ENCODE measurements at regions not wholly inside any gene's neighbourhood (a gene's known extent, or its start where the extent isn't known, plus 50 kb on each side); places are given as distances from the start of the nearest gene placed in this dataset.
"Not testable (repeated sequence)": the region's sequence is repeated elsewhere in the genome, so short reads cannot be mapped to it uniquely, and the experiment has no call there.

DNA sequence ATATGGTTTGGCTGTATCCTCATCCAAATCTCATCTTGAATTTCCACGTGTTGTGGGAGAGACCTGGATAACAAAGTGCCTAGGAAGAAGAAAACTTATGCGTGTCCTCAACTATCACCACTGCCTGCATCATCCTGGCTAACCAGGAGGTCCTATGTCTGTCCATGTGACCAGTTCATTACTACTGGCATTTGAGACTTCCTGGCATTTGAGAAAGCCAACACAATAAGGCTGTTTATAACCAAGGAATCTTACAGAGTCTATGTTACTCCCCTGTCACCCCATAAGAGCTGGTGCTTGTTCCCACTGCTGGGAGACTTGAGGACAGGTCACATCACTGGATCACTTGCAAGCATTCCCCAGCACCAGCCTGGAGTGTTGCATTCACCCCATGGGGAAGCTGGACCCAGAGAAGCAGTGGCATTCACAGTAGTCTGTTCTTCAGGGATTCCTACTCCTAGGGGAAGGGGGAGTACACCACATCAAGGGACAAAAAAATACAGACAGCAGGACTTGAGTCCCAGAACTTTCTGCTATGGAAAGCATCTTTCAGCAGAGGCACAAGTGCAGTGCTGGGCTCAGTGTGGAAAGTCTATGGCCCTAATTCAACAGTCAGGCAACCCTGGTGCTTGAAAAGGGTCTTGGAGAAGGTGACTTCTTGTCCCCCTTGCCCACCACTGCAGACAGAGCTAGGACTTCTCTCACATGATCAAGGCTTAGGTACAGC is 717.1 kb downstream of the SEMA5A start:
- DNase-seq, result no peak

DNA sequence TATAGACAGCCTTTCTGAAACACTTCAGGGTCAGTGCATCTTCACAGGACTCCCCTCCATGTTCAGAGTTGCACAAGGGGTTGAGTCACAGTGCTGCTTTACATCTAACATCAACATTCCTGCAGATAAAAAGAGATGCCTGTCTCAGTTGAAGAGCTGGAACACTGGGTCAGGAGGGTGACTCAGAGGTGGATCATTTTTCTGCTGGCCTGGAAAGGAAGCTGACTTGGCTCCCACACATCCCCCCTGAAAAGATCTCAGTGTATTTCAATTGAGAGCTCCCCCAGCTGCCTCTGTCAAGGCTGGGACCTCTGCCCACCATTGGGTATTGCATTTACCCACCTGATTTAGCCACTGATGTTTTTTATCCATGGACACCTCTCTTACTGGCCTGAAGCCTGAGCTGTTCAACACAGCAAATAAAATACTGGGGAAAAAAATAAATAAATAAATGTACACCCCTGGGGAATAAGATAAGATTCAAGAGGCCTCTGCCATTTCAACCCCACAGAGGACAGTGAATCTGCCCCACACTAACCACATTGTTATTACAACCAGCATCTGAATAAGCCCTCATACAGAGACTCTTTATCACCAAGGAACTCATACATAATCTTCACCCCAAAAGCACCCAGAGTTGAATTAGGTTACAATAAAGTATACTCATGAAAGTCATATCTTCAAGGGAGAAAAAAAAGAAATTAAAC is 716.4 kb downstream of the SEMA5A start:
- no peak for DNase-seq

DNA sequence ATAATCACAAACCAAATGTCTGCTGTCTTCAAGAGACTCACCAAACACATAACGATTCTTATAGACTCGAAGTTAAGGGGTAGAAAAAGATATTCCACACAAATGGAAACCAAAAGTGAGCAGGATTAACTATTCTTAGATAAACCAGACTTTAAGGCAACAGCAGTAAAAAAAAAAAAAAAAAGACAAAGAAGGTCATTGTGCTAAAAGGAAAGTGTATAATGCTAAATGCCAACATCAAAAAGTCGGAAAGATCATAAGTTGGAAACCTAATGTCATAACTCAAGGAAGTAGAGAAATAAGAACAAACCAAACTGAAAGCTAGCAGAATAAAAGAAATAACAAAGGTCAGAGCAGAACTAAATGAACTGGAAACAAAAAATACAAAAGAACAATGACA is 714.6 kb downstream of the SEMA5A start:
- no peak for DNase-seq

DNA sequence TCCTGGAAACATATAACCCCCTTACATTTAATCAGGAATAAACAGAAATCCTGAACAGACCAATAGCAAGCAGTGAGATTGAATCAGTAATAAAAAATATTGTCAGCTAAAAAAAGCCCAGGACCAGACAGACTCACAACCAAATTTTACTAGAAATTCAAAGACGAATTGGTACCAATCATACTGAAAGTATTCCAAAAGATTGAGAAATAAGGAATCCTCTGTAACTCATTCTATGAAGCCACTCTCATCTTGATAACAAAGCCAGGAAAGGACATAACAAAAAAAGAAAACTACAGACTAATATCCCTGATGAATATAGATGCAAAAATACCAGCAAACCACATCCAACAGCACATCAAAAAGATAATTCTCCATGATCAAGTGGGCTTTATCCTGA is 714.0 kb downstream of the SEMA5A start:
- DNase-seq, result no peak

DNA sequence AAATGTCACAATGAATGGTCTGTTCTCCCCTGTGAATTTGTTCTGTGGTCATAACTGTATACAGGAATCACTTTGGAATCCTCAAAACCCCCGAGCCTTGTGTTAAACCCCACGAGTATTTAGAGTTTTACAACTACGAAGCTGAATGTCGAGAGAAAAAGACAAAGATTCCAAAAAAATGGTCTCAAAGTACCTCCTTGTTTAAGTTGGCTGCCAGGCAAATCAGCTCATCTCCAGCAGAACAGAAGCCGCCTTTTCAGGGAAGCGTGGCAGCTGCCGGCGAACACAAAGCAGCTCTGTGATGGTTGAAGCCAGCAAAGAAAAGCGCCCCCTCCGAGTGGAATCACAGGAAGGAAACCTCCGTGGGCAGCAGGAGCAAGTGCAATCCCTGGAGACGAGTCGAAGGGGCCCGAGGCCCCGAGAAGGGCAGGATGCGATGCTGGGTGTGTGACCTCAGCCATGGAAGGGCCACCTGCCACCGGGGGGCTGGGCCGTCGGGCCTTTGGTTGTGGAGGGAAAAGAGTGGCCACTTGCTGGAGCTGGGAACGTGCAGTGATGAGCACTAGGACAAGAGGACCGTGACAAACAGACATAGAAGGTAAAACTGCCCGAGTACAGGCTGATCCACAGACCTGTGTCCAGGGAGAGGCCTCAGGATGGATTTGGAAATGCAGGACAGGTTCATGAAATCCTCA is 706.4 kb downstream of the SEMA5A start:
- DNase-seq, result no peak

DNA sequence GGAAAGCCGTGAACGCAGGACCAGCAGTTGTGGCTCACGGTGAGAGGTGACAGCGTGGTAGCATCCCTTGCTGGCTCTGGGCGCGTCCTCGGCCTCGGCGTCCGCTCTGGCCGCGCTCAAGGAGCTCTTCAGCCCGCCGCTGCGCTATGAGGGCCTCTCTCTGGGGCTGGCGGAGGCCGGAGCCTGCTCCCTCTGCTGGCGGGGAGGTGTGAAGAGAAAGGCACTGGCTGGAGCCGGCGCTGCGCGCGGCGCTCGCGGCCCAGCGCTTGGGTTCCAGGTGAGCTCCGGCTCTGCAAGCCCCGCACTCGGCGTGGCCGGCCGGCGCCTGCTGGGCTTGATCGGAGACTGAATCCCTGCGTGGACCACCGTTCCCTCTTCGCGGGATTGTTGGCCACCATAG is 705.6 kb downstream of the SEMA5A start:
- DNase-seq, result no peak

DNA sequence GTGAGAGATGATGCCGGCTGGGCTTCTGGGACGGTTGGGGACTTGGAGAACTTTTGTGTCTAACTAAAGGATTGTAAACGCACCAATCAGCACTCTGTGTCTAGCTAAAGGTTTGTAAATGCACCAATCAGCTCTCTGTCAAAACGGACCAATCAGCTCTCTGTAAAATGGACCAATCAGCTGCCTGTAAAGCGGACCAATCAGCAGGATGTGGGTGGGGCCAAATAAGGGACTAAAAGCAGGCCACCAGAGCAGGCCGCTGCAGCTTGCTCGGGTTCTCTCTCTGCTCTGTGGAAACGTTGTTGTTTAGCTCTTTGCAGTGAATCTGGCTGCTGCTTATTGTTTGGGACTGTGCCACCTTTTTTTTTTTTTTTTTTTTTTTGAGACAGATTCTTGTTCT is 705.1 kb downstream of the SEMA5A start:
- DNase-seq, result not testable (repeated sequence)

DNA sequence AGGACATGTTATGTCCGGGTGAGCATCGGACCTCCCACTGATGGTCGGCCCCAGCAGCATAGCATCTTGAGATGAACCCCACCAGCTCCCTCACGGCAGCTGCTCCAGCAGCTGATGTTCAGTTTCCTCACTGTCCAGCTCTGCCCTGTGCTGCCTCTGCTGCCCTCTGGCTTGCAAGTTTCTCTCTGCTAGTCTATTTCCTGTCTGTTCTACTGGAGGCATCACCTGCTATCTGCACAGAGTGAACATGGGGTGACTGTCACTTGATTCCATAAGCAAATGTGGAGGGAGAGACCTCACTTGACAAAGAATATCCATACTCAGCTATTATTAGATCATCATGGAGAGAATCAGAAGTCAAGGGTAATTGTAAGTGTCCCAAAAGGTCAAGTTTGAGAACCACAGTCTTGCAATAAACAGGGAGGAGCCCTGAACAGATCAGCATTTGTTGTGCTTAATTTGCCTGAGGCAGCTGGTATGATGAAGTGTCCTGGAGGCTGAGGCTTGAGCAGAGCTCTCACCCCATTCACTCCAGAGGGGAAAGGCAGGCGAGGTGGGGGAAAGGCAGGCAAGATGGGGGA is 702.8 kb downstream of the SEMA5A start:
- DNase-seq, result no peak

DNA sequence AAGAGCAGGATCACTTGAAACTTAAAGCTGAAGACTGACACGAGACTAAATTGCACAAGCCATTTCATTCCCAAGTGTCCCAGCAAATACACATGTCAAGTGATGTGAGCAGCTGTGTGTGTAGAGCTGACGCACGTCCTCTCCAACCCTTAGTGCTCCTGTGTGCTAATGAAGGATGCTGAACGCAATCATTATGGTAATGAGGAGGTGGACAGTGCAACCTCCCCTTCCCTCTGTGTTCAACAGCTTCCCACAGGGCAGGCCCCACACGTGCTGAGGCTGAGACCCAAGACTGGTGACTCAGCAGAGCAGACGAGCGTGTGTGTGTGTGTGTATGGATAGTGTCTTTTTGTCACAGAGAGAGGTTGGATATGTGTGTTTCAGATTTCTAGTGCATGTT is 702.1 kb downstream of the SEMA5A start:
- DNase-seq, result no peak

DNA sequence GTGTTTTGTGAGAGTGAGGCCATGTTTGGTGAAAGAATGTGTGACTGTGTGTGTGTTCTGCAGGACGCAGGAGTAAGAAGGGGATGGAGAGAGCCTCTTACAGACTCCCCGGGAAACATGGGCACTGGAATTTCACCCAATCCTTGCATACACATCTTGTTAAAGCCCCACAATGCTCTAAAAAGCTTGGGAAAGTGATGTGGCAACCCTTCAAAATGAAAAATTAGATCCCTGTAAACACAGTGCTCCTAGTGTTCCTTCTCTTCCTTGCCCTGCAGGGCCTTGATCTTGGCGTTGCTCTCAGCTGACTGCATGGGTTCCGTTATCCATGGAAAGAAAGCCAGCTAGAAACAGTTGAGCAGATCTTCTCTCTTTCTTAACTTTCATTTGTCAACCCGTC is 701.7 kb downstream of the SEMA5A start:
- DNase-seq, result no peak

DNA sequence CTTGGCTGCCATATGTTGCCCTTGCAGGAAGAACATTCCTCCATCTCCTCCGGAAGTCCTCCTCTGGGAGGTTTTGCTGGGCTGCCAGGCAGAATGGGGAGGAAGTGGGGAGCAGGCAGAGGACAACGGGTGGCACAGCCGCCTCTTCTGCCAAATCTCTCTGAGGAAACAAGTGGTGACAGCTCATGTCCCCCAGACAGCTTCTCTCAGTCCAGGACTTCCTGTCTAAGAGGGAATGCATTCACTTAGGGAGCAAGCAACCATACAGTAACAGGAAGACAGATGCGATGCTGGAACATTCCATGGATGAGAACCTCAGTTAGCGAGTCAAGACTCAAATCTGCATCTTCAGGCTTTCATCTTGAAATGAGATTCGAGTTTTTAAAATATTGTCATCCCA is 701.0 kb downstream of the SEMA5A start:
- DNase-seq, result no peak

DNA sequence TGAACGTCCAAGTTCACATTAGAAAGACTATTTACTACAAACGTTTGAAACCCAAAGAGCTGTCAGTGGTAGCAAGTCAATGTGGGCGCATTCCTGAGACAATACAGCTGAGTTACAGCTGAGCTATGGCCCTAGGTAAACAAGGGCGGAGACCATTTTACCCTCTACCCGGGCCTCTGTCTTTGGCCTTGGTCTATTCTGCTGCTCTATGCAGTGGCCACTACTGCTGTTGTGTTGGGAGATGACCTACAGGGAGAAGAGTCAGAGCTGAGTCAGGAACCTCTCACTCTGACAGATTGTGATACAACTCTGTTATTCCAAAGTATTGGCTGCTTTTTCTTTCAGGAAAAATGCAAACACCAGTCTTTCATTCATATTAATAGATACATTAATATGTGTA is 700.6 kb downstream of the SEMA5A start:
- no peak for DNase-seq

DNA sequence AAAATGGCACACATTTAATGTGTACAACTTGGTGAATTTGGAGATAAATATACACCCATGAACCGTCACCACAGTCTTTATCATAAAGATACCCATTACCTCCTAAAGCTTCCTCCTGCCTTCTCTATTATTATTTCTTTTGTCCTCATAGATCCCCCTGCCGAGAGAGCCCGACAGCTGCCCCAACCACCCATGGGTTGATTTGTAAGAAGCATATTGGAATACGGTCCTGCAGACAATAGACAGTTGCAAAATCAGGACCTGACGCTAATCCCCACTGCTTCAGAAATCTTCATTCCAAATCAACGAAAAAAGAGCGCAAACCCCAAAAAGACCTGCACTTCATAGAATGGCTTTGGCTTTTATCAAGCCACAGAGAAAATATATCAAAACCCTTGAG is 697.5 kb downstream of the SEMA5A start:
- no peak for DNase-seq

DNA sequence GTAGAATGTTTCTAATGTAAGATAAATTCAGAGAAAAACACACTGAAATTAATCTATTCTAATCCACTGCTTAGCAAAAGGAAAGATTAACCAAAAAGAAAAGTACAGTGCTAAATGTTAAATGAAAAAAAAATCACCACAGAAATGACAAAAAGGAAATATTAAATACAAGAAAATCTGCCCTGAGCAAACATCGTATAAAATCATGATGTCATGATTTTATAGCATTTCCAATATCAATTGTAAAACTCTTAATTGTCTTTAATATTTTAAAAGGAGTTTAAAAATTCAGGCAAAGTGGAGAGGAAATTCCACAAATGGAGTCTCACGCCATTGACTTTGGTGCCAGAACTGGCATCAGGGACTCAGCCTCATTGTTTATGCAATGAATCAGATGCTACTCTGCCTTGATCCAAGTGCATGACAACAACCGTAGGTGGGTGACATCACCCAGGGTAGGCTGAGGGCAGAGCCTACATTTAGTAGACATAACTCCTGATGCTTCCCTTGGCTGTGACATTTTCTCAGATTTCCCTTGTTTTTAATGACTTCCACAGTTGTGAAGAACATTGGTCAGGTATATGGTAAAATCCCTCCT is 696.8 kb downstream of the SEMA5A start:
- no peak for DNase-seq

DNA sequence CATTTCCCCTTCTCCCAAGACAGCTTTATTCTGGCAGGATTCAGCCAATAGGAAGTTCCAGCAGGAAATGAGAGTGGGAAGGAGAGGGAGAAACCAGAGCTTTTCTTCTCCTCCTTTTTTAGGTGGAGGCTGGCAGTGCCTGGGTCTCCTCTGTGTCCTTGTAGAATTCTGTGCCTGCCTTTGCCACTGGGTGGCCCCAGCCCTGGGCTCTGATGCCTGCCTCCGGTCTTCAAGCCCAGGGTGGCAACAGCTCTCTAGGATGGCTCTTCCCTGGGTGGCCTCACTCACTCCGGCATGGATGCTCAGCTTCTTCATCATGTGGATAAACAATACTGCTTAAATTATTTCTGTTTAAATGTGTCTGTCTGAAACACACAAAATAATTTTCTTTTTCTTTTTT is 694.8 kb downstream of the SEMA5A start:
- no peak for DNase-seq

DNA sequence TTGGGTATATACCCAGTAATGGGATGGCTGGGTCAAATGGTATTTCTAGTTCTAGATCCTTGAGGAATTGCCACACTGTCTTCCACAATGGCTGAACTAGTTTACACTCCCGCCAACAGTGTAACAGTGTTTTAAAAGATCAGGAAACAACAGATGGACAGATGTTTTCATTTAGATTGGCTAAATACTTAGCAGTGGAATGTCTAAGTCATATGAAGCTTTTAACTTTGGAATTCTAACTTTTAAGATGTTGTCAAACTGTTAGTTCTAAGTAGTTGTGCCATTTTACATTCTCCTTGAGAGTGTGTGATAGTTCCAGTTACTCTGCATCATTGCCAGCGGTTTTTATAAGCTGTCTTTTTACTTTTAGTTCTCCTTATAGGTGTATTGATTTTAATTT is 688.8 kb downstream of the SEMA5A start:
- no peak for DNase-seq

DNA sequence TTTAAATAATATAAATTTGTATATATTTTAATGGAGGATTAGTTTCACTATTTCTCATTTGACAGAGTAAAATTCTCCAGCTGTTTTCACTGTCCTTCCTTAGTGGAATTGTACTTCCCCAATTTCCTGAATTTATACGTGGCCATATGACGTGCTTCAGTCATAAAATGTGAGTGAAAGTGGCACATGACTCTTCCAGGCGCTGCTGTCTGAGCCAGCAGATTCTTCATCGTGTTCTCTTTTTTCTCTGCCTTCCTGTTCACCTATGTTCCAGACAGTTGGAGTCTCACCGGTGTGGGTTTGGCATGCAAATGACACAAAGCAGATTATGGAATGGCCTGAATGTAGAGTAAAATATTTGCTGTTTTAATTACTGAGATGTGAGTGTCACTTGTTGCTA is 684.1 kb downstream of the SEMA5A start:
- no peak for DNase-seq

DNA sequence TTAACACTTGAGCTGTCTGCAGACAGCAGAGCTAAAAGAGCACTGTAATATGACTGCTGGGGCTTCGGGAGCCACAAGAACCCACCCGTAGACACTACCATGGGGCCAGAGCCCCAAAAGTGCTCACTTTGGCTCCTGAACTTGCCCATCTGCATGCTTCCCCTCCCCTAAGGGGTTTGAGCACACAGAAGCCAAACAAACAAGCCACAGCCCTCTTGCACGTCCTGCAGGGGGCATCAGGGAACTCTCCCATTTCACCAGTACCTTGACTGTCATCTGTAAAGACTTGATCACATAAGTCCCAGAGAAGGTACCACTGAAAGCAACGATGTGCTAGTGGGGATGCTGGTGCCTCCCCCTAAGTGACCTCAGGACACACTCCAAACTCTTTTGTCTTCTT is 681.8 kb downstream of the SEMA5A start:
- no peak for DNase-seq

DNA sequence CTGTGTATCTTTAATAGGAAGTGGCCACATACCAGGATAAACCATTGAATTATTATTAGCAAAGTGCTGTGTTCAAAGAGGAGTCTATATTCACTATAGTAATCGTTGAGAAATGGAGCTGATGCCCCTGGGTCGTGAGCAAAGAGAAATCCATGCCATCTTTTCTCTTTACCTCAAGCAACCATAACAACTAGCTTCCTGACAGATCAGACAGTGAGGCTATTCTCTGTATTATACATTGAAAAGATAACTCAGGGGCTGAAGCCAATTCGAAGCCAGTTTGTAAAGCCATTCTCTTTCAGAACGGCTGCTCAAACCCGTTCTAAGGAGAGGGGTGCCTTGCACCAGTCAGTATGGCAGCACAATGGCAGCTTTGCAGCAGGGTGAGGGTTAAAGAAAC is 680.6 kb downstream of the SEMA5A start:
- no peak for DNase-seq

DNA sequence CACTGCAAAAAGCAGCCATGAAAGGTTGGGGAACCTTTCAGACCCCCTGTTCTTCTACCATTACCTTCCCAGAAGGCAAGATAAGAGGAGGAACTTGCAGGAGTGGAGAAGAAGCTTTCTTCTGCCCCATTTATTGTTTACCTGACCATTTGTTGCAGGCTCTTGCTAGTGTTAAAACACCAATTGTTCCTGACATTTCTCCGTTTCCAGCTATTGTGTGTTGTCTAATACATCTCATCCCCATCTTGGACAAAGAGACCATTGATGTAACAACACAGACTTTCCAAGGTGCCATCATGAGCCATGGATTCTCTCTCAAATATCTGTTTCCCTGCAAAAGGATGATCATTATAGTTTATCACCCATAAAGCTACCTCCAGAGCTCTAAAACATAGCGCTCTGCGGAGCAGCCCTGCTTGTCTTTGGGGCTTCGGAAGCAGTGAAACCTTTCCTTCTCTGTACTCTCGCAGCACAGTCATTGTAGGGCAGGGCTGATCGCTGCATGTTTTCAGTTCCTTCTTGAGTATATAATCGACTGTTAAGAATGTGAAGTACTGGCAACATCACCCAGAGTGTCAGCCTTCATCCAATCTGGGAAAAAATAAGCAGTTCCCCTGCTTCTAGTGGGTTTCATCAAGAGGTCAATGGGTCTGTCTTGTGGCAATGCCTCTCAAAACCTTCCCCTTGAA is 680.0 kb downstream of the SEMA5A start:
- DNase-seq, result no peak

DNA sequence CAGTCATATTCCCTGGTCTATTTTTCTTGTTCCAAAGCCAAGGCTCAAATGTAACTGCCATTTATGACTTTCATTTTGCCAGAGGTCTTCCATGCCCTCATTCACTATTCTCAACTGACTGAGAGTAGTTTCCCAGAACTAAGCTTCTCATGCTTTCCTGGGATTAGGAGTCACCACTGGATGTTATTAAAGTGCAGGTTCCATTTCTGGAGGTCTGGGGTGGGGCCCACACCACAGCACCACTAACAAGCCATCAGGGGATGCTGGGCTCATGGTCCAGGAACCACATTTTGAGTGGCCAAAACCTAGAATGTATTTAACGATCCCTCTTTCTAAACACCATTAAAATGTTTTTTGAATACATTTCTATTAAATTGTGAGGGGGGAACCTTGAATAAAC is 677.6 kb downstream of the SEMA5A start:
- no peak for DNase-seq

DNA sequence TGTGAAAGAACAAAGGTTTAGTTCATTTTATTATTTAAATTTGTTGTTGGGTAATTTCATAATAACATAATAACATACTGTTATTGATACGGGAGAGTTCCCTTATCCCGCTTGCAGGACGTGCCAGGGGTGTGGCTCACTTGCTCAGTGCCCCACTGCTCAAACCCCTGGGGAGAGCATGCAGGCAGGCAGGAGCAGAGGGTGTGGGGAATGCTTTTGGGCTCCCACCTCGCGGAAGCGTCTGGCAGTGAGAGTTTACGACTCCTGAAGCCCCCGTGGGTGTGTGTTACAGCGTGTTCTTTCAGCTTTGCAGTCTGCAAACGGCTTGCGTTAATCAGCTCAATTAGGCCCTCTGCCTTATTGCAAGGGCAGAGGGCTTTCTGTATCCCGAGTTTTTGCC is 675.9 kb downstream of the SEMA5A start:
- no peak for DNase-seq

Measured in activated CD4-positive, CD25-positive, alpha-beta regulatory T cell (primary cell).